ENCODE measurements at regions not wholly inside any gene's neighbourhood (a gene's known extent, or its start where the extent isn't known, plus 50 kb on each side); places are given as distances from the start of the nearest gene placed in this dataset.

DNA sequence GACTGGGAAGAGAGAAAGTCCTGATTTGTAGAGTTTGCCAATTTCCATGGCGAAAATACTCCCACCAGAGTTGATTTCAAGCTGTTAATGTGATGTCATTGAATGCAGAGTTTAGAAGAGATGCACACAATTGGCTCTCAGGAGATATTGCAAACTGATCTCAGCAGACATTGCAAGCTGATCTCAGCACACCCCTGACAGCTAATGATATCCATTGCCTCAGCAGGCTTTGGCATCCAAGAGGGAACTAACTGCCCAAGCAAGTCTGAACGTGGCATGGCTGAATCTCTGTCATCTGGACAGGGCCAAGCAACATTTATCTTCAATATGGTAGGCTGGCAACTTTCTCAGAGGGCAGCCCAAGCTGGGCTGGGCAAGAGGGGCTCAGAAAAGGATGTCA lies 78.4 kb upstream of the CYP1B1 start:
- DNase-seq (ENCODE audit: low spot score): no peak
- H3K4me2 ChIP-seq: no peak overlapping the region
- Mint-ChIP-seq H3K27ac (no peak overlapping the region), H3K4me3 (no peak overlapping the region), H3K9me3 (no peaks in the 10 kb centered on the region), H3K27me3 (ENCODE audit: insufficient read depth, low read depth, poor library complexity) (peaks cover 3% of the 10 kb centered on the region), H3K4me1 (no peaks in the 10 kb centered on the region), H3K36me3 (ENCODE audit: low read depth) (no peaks in the 10 kb centered on the region)
- H3K27ac ChIP-seq (ENCODE audit: low read depth): no peak overlapping the region
- H3K9me2 ChIP-seq (ENCODE audit: insufficient read depth): peaks cover 20% of the 10 kb centered on the region
- H3K27me3 ChIP-seq (ENCODE audit: insufficient read depth): no peaks in the 10 kb centered on the region
- H2AFZ ChIP-seq: no peak overlapping the region
- H4K20me1 ChIP-seq (replicated peaks; ENCODE audit: insufficient read depth): no peaks in the 10 kb centered on the region
- TF ChIP-seq CREB1 (CRISPR knock-in tag; IDR thresholded peaks at IDR 0.05; ENCODE audit: low read depth) (no peak), JUNB (IDR thresholded peaks at IDR 0.05; ENCODE audit: unreplicated experiment) (no peak)
- no peaks in the 10 kb centered on the region for H3K36me3 ChIP-seq (ENCODE audit: insufficient read depth)
- no peaks in the 10 kb centered on the region for H3K4me1 ChIP-seq (ENCODE audit: insufficient read depth)
- no peak overlapping the region for H3K4me3 ChIP-seq
- no peaks in the 10 kb centered on the region for H3K79me2 ChIP-seq (replicated peaks; ENCODE audit: insufficient read depth)
- ATAC-seq: no peak
- no peaks in the 10 kb centered on the region for H3F3A ChIP-seq (replicated peaks; ENCODE audit: low read depth)

DNA sequence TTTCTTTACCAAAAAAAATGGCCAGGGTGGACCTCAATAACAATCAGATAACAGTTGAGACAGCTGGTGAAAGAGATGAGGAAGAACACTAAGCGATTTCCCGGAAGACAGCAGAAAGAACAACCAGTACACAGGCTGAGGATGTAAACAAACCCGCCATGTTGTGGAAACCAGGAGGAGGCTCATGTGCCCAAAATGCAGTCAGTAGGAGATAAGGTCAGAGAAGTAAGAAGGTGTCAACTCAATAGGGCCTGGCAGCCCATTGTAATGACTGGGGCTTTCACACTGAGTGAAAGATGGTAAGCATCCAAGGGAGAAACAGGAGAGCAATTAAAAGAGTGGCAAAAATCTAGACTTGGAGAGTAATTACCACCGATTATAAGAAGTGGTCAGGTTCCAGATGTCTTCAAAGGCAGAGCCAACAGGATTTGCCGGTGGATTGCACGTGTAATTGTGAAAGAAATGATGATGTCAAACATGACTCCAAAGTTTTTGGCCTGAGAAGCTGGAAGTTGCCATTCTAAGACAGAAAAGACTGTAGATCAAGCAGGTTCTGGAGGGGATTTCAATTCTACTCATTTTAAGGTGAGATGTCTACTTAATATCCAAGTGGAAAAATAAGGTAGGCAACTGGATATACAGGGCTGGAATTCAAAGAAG lies 77.7 kb upstream of the CYP1B1 start:
- no peak for DNase-seq (ENCODE audit: low spot score)
- H4K20me1 ChIP-seq (replicated peaks; ENCODE audit: insufficient read depth): no peaks in the 10 kb centered on the region
- no peaks in the 10 kb centered on the region for H3K27me3 ChIP-seq (ENCODE audit: insufficient read depth)
- no peak overlapping the region for H3K4me3 ChIP-seq
- no peak for ATAC-seq
- no peaks in the 10 kb centered on the region for H3K4me1 ChIP-seq (ENCODE audit: insufficient read depth)
- peaks cover 20% of the 10 kb centered on the region for H3K9me2 ChIP-seq (ENCODE audit: insufficient read depth)
- no peak overlapping the region for H3K27ac ChIP-seq (ENCODE audit: low read depth)
- H3K36me3 ChIP-seq (ENCODE audit: insufficient read depth): no peaks in the 10 kb centered on the region
- Mint-ChIP-seq H3K27ac (no peak overlapping the region), H3K9me3 (no peaks in the 10 kb centered on the region), H3K36me3 (ENCODE audit: low read depth) (no peaks in the 10 kb centered on the region), H3K4me3 (no peak overlapping the region), H3K4me1 (no peaks in the 10 kb centered on the region), H3K27me3 (ENCODE audit: insufficient read depth, low read depth, poor library complexity) (peaks cover 3% of the 10 kb centered on the region)
- no peak overlapping the region for H3K4me2 ChIP-seq
- H2AFZ ChIP-seq: no peak overlapping the region; the same call in 1 of the 2 replicates
- H3F3A ChIP-seq (replicated peaks; ENCODE audit: low read depth): no peaks in the 10 kb centered on the region
- no peaks in the 10 kb centered on the region for H3K79me2 ChIP-seq (replicated peaks; ENCODE audit: insufficient read depth)
- no peak for TF ChIP-seq EZH2phosphoT487 (IDR thresholded peaks at IDR 0.05; ENCODE audit: unreplicated experiment)
- no peak for TF ChIP-seq CREB1 (CRISPR knock-in tag; IDR thresholded peaks at IDR 0.05; ENCODE audit: low read depth)
- TF ChIP-seq JUNB (IDR thresholded peaks at IDR 0.05; ENCODE audit: unreplicated experiment): no peak
- TF ChIP-seq, protein P1, sequence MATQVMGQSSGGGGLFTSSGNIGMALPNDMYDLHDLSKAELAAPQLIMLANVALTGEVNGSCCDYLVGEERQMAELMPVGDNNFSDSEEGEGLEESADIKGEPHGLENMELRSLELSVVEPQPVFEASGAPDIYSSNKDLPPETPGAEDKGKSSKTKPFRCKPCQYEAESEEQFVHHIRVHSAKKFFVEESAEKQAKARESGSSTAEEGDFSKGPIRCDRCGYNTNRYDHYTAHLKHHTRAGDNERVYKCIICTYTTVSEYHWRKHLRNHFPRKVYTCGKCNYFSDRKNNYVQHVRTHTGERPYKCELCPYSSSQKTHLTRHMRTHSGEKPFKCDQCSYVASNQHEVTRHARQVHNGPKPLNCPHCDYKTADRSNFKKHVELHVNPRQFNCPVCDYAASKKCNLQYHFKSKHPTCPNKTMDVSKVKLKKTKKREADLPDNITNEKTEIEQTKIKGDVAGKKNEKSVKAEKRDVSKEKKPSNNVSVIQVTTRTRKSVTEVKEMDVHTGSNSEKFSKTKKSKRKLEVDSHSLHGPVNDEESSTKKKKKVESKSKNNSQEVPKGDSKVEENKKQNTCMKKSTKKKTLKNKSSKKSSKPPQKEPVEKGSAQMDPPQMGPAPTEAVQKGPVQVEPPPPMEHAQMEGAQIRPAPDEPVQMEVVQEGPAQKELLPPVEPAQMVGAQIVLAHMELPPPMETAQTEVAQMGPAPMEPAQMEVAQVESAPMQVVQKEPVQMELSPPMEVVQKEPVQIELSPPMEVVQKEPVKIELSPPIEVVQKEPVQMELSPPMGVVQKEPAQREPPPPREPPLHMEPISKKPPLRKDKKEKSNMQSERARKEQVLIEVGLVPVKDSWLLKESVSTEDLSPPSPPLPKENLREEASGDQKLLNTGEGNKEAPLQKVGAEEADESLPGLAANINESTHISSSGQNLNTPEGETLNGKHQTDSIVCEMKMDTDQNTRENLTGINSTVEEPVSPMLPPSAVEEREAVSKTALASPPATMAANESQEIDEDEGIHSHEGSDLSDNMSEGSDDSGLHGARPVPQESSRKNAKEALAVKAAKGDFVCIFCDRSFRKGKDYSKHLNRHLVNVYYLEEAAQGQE (IDR thresholded peaks at IDR 0.05; ENCODE audit: unreplicated experiment): no peak
- TF ChIP-seq NANOG (IDR thresholded peaks at IDR 0.05; ENCODE audit: borderline replicate concordance): no peak
- TF ChIP-seq ETS1 (IDR thresholded peaks at IDR 0.05): no peak
- no peak for TF ChIP-seq ZNF331 (CRISPR knock-in tag; IDR thresholded peaks at IDR 0.05; ENCODE audit: low read depth)
- no peak for TF ChIP-seq ZNF114 (CRISPR knock-in tag; IDR thresholded peaks at IDR 0.05)
- no peak for TF ChIP-seq ZNF462 (CRISPR knock-in tag; IDR thresholded peaks at IDR 0.05)
- no peak for TF ChIP-seq POLR2AphosphoS5 (IDR thresholded peaks at IDR 0.05; ENCODE audit: low read depth)
- TF ChIP-seq EZH2 (IDR thresholded peaks at IDR 0.05; ENCODE audit: low read depth, unreplicated experiment): no peak

Data from GM23338 (cell line).